T-helper 1 cell treated with Interleukin-12 subunit alpha and Interleukin-12 subunit beta and Interleukin-4 antibody, amounts not matched to agents 30 μg/mL and 1 μg/mL, for 36 hours (primary cell): ENCODE measurements at regions not wholly inside any gene's neighbourhood (a gene's known extent, or its start where the extent isn't known, plus 50 kb on each side); places are given as distances from the start of the nearest gene placed in this dataset.

Source experiments
- H3K27ac Mint-ChIP-seq: one replicate; pipeline ENCODE4 v1.8.0; 2021; ENCODE audit warnings: mild to moderate bottlenecking, mixed read lengths
- H3K27me3 Mint-ChIP-seq: one replicate; pipeline ENCODE4 v1.8.0; 2021; ENCODE audit warnings: low read depth, mixed read lengths
- H3K36me3 Mint-ChIP-seq: one replicate; pipeline ENCODE4 v1.8.0; 2021; ENCODE audit warnings: low read depth, mixed read lengths
- H3K4me1 Mint-ChIP-seq: one replicate; pipeline ENCODE4 v1.8.0; 2021; ENCODE audit warnings: low read depth, mixed read lengths
- H3K4me3 Mint-ChIP-seq: one replicate; pipeline ENCODE4 v1.8.0; 2021; ENCODE audit warnings: mild to moderate bottlenecking, moderate library complexity, mixed read lengths
- H3K9me3 Mint-ChIP-seq: one replicate; pipeline ENCODE4 v1.8.0; 2021; ENCODE audit warnings: mixed read lengths

GRCh38 chr10:117673230-117674010, 130.9 kb downstream of the EMX2 start:
- Mint-ChIP-seq H3K4me3 (no peak overlapping the region), H3K4me1 (no peaks in the 10 kb centered on the region), H3K27ac (no peak overlapping the region), H3K27me3 (peaks cover 15% of the 10 kb centered on the region), H3K9me3 (no peaks in the 10 kb centered on the region), H3K36me3 (no peaks in the 10 kb centered on the region)

GRCh38 chr10:117674201-117674600, 131.7 kb downstream of the EMX2 start:
- Mint-ChIP-seq H3K27ac (no peak overlapping the region), H3K4me1 (no peaks in the 10 kb centered on the region), H3K9me3 (no peaks in the 10 kb centered on the region), H3K4me3 (no peak overlapping the region), H3K27me3 (peaks cover 15% of the 10 kb centered on the region), H3K36me3 (no peaks in the 10 kb centered on the region)

- Mint-ChIP-seq H3K27ac (no peak overlapping the region), H3K36me3 (no peaks in the 10 kb centered on the region), H3K4me3 (no peak overlapping the region), H3K27me3 (peaks cover 15% of the 10 kb centered on the region), H3K9me3 (no peaks in the 10 kb centered on the region), H3K4me1 (no peaks in the 10 kb centered on the region)
These were observed 132.1 kb downstream of the EMX2 start for GRCh38 chr10:117674646-117675045.

GRCh38 chr10:117675514-117676055, 133.0 kb downstream of the EMX2 start:
- Mint-ChIP-seq H3K9me3 (no peaks in the 10 kb centered on the region), H3K27ac (no peak overlapping the region), H3K36me3 (no peaks in the 10 kb centered on the region), H3K27me3 (peaks cover 15% of the 10 kb centered on the region), H3K4me3 (no peak overlapping the region), H3K4me1 (no peaks in the 10 kb centered on the region)

- peaks cover 15% of the 10 kb centered on the region for H3K27me3 Mint-ChIP-seq
- no peaks in the 10 kb centered on the region for H3K9me3 Mint-ChIP-seq
- no peak overlapping the region for H3K4me3 Mint-ChIP-seq
- no peak overlapping the region for H3K27ac Mint-ChIP-seq
- H3K36me3 Mint-ChIP-seq = no peaks in the 10 kb centered on the region
- no peaks in the 10 kb centered on the region for H3K4me1 Mint-ChIP-seq
These were observed 134.7 kb downstream of the EMX2 start for GRCh38 chr10:117677239-117677638.

- Mint-ChIP-seq H3K4me3 (no peak overlapping the region), H3K36me3 (no peaks in the 10 kb centered on the region), H3K4me1 (no peaks in the 10 kb centered on the region)
These were observed 135.4 kb downstream of the EMX2 start for GRCh38 chr10:117677890-117678500.

GRCh38 chr10:117680601-117681000, 138.1 kb downstream of the EMX2 start:
- no peaks in the 10 kb centered on the region for H3K9me3 Mint-ChIP-seq
- no peaks in the 10 kb centered on the region for H3K36me3 Mint-ChIP-seq
- H3K27ac Mint-ChIP-seq = no peak overlapping the region
- H3K4me3 Mint-ChIP-seq = no peak overlapping the region
- H3K4me1 Mint-ChIP-seq = no peaks in the 10 kb centered on the region
- H3K27me3 Mint-ChIP-seq = peaks cover 11% of the 10 kb centered on the region

More at GRCh38 chr10:117677890-117678500, 135.4 kb downstream of the EMX2 start:
- no peak overlapping the region for H3K27ac Mint-ChIP-seq
- peaks cover 15% of the 10 kb centered on the region for H3K27me3 Mint-ChIP-seq
- H3K9me3 Mint-ChIP-seq = no peaks in the 10 kb centered on the region

- H3K27ac Mint-ChIP-seq = no peak overlapping the region
- no peaks in the 10 kb centered on the region for H3K36me3 Mint-ChIP-seq
- H3K4me1 Mint-ChIP-seq = no peaks in the 10 kb centered on the region
- no peaks in the 10 kb centered on the region for H3K9me3 Mint-ChIP-seq
- H3K4me3 Mint-ChIP-seq = no peak overlapping the region
- H3K27me3 Mint-ChIP-seq = peaks cover 8% of the 10 kb centered on the region
These were observed 138.6 kb downstream of the EMX2 start for GRCh38 chr10:117681104-117681503.

- H3K27me3 Mint-ChIP-seq = no peaks in the 10 kb centered on the region
- H3K36me3 Mint-ChIP-seq = no peaks in the 10 kb centered on the region
- H3K4me1 Mint-ChIP-seq = no peaks in the 10 kb centered on the region
- H3K4me3 Mint-ChIP-seq = no peak overlapping the region
- H3K9me3 Mint-ChIP-seq = no peaks in the 10 kb centered on the region
- no peak overlapping the region for H3K27ac Mint-ChIP-seq
These were observed 141.6 kb downstream of the EMX2 start for GRCh38 chr10:117684046-117684610.

GRCh38 chr10:117684672-117685211, 142.2 kb downstream of the EMX2 start:
- no peaks in the 10 kb centered on the region for H3K36me3 Mint-ChIP-seq
- no peak overlapping the region for H3K27ac Mint-ChIP-seq
- H3K4me1 Mint-ChIP-seq = no peaks in the 10 kb centered on the region
- no peaks in the 10 kb centered on the region for H3K9me3 Mint-ChIP-seq
- H3K27me3 Mint-ChIP-seq = no peaks in the 10 kb centered on the region
- no peak overlapping the region for H3K4me3 Mint-ChIP-seq

GRCh38 chr10:117685431-117685830, 142.9 kb downstream of the EMX2 start:
- H3K27me3 Mint-ChIP-seq = no peaks in the 10 kb centered on the region
- H3K4me1 Mint-ChIP-seq = no peaks in the 10 kb centered on the region
- H3K4me3 Mint-ChIP-seq = no peak overlapping the region
- H3K9me3 Mint-ChIP-seq = no peaks in the 10 kb centered on the region
- H3K36me3 Mint-ChIP-seq = no peaks in the 10 kb centered on the region
- no peak overlapping the region for H3K27ac Mint-ChIP-seq

- Mint-ChIP-seq H3K27me3 (no peaks in the 10 kb centered on the region), H3K4me1 (no peaks in the 10 kb centered on the region), H3K27ac (no peak overlapping the region), H3K36me3 (no peaks in the 10 kb centered on the region), H3K4me3 (no peak overlapping the region), H3K9me3 (no peaks in the 10 kb centered on the region)
These were observed 144.1 kb downstream of the EMX2 start for GRCh38 chr10:117686606-117687005.

- peaks cover 4% of the 10 kb centered on the region for H3K27me3 Mint-ChIP-seq
- H3K4me1 Mint-ChIP-seq = no peaks in the 10 kb centered on the region
- no peaks in the 10 kb centered on the region for H3K9me3 Mint-ChIP-seq
- no peak overlapping the region for H3K27ac Mint-ChIP-seq
- no peaks in the 10 kb centered on the region for H3K36me3 Mint-ChIP-seq
- no peak overlapping the region for H3K4me3 Mint-ChIP-seq
These were observed 145.8 kb downstream of the EMX2 start for GRCh38 chr10:117688358-117688757.

GRCh38 chr10:117689566-117689965, 147.0 kb downstream of the EMX2 start:
- Mint-ChIP-seq H3K27me3 (peaks cover 6% of the 10 kb centered on the region), H3K27ac (no peak overlapping the region), H3K9me3 (no peaks in the 10 kb centered on the region), H3K4me1 (no peaks in the 10 kb centered on the region), H3K36me3 (no peaks in the 10 kb centered on the region), H3K4me3 (no peak overlapping the region)

GRCh38 chr10:117690359-117690758, 147.8 kb downstream of the EMX2 start:
- Mint-ChIP-seq H3K9me3 (no peaks in the 10 kb centered on the region), H3K4me1 (no peaks in the 10 kb centered on the region), H3K36me3 (no peaks in the 10 kb centered on the region), H3K4me3 (no peak overlapping the region), H3K27me3 (peaks cover 6% of the 10 kb centered on the region), H3K27ac (no peak overlapping the region)
